Neutrophil (primary cell): ENCODE measurements at regions not wholly inside any gene's neighbourhood (a gene's known extent, or its start where the extent isn't known, plus 50 kb on each side); places are given as distances from the start of the nearest gene placed in this dataset.
"Not testable (repeated sequence)": the region's sequence is repeated elsewhere in the genome, so short reads cannot be mapped to it uniquely, and the experiment has no call there.

Experiments
- H3K27ac ChIP-seq: fragments of 200-600 bp; sonication (generic); 2 replicates; pipeline ENCODE4 v1.5.1; 2016; ENCODE audit warnings: mild to moderate bottlenecking, moderate library complexity
- H3K27me3 ChIP-seq: fragments of 200-600 bp; sonication (generic); 2 replicates; pipeline ENCODE4 v1.6.0; 2016; ENCODE audit warnings: mild to moderate bottlenecking
- H3K36me3 ChIP-seq: fragments of 200-600 bp; sonication (generic); 2 replicates; pipeline ENCODE4 v1.5.1; 2017
- H3K4me1 ChIP-seq, 2 experiments: fragments of 200-600 bp in 1 of 2; sonication (generic) in 1 of 2; 1 replicate in 1 of 2; 2 replicates in 1 of 2; pipeline versions ENCODE4 v1.5.1 to v1.6.1; 2013 to 2016; ENCODE audit warnings: low read depth in 1 of 2, low read length in 1 of 2, mild to moderate bottlenecking in 1 of 2, moderate library complexity in 1 of 2; ENCODE audit not compliant: control insufficient read depth in 1 of 2, insufficient read depth in 1 of 2
- H3K4me3 ChIP-seq, 2 experiments: fragments of 200-600 bp in 1 of 2; sonication (generic) in 1 of 2; 1 replicate in 1 of 2; 2 replicates in 1 of 2; pipeline ENCODE4 v1.5.1; 2013 to 2016; ENCODE audit warnings: low read depth in 1 of 2, low read length in 1 of 2, mild to moderate bottlenecking in 1 of 2, moderate library complexity in 1 of 2
- H3K9me3 ChIP-seq: fragments of 200-600 bp; sonication (generic); 2 replicates; pipeline ENCODE4 v1.5.1; 2016
- TF ChIP-seq, protein P1 (sequence below): fragments of 200-600 bp; sonication (generic); IDR thresholded peaks from 2 replicates; pipeline ENCODE4 v1.5.1; 2016; ENCODE audit warnings: antibody characterized with exemption

DNA sequence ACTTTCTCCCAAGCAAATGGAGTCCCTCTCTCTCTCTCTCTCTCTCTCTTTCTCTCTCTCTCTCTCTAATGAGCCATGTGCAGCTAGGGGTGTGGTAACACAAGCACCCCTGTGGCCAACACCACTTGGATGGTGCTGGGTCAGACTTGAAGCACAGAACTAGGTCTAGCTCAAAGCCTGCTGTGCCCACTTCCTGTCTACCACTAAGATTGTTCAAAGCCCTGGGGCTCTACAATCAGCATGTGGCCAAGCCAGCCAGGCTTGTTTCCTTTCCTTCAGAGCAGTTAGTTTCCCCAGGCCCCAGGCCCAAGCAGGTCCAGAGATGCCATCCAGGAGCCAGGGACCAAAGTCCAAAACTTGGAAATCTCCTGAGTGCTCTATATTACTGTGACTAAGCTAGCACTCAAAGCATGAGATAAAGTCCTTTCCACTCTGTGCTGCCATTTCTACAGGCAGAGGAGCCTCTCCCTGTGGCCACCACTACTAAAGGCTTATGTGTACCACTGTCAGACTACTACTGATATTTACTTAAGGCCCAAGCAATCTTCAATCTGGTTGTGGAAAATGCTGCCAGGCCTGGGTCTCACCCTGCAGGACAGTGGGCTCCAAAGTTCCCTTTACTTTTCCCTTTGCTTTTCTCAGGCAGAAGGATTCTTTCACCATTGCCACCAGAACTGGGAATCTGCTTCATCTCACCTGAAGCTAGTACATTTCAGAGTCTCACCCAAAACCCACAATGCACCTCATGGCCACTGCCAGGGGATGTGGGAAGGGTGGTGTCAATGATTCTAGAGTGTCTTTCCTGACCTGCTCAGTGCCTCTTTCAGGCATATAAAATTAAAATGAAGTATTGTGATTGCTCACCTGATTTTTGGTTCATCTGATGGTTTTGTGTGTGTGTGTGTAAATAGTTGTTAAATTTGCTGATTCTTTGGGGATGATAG, 999.5 kb downstream of the NCAM2 start:
- Histone ChIP-seq H3K4me3 (no peak overlapping the region), H3K4me1 (no peaks in the 10 kb centered on the region), H3K27ac (no peak overlapping the region), H3K9me3 (no peaks in the 10 kb centered on the region), H3K36me3 (no peaks in the 10 kb centered on the region), H3K27me3 (no peaks in the 10 kb centered on the region)
- TF ChIP-seq, protein P1, sequence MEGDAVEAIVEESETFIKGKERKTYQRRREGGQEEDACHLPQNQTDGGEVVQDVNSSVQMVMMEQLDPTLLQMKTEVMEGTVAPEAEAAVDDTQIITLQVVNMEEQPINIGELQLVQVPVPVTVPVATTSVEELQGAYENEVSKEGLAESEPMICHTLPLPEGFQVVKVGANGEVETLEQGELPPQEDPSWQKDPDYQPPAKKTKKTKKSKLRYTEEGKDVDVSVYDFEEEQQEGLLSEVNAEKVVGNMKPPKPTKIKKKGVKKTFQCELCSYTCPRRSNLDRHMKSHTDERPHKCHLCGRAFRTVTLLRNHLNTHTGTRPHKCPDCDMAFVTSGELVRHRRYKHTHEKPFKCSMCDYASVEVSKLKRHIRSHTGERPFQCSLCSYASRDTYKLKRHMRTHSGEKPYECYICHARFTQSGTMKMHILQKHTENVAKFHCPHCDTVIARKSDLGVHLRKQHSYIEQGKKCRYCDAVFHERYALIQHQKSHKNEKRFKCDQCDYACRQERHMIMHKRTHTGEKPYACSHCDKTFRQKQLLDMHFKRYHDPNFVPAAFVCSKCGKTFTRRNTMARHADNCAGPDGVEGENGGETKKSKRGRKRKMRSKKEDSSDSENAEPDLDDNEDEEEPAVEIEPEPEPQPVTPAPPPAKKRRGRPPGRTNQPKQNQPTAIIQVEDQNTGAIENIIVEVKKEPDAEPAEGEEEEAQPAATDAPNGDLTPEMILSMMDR, result no peak

DNA sequence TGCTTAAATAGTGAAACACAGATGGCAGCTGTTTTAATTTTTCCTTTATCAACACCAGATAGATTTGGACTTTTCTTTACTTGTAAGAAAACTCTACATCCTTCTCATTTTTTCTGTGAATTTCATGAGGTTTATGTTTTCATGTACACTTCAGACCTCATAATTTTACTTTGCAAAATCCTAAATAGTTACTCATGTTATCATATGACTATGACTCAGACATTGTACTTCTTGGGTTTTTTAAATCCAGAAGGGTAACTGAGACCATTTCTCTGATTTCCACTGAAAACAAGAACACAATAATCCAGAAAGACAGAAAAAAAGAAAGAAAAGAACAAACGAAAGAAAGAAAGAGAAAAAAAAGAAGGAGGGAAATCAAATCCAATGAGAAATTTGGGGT, 1021.6 kb downstream of the NCAM2 start:
- no peaks in the 10 kb centered on the region for H3K4me1 ChIP-seq
- H3K9me3 ChIP-seq, result no peaks in the 10 kb centered on the region
- H3K27ac ChIP-seq, result no peak overlapping the region
- TF ChIP-seq, protein P1, result no peak
- H3K27me3 ChIP-seq, result no peaks in the 10 kb centered on the region
- no peaks in the 10 kb centered on the region for H3K36me3 ChIP-seq
- no peak overlapping the region for H3K4me3 ChIP-seq

DNA sequence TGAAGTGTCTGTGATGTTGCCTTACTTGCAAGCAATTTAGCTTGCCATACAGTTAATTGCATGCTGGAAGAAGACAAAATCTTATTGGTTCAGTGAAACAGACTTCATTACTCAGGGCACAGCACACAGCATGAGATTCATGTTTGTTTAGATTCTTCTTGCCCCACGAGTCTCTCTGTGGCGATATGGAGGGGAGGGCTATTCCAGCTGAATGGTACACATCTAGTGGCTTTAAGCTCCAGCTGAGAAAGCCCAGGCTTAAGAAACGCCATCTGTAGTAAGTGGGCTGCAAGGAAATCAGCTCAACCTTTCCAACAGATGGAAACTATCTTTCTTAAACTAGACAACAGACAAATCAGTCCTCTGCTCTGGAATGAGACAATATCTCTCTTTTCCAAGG, 1022.0 kb downstream of the NCAM2 start:
- Histone ChIP-seq H3K36me3 (no peaks in the 10 kb centered on the region), H3K4me3 (no peak overlapping the region), H3K27ac (no peak overlapping the region), H3K27me3 (no peaks in the 10 kb centered on the region), H3K4me1 (no peaks in the 10 kb centered on the region), H3K9me3 (no peaks in the 10 kb centered on the region)
- TF ChIP-seq, protein P1, result no peak

DNA sequence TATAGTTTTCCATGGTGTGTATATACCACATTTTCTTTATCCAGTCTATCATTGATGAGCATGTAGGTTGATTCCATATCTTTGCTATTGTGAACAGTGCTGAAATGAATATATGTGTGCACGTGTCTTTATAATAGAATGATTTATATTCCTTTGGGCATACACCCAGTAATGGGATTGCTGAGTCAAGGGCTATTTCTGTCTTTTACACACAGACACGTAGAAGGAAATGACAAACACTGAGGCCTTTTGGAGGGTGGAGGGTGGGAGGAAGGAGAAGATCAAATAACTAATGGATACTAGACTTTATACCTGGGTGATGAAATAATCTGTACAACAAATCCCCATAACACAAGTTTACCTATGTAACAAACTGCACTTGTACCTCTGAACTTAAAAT, 1025.7 kb downstream of the NCAM2 start:
- H3K4me3 ChIP-seq, H3K27ac ChIP-seq, H3K9me3 ChIP-seq, H3K27me3 ChIP-seq, H3K36me3 ChIP-seq, H3K4me1 ChIP-seq: not testable (repeated sequence)

DNA sequence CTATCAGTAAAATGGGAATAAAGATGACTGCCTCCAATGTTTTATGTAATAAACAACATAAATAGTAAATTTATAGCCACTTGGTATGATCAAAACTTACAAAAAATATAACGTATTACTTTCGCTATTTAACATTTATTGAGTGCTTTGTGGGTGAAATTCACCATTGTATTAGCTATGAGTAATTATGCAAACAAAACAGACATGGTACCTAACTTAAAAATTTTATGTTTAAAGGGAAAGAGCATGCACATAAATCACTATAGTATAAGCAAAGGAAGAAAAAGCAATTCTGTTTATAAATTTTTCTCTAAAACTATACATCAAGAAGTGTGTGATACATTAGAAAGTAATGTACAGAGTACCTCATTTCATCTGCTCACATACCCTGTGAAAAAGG, 1046.2 kb downstream of the NCAM2 start:
- Histone ChIP-seq H3K4me3 (no peak overlapping the region), H3K9me3 (no peaks in the 10 kb centered on the region), H3K27me3 (no peaks in the 10 kb centered on the region), H3K4me1 (no peaks in the 10 kb centered on the region), H3K27ac (no peak overlapping the region), H3K36me3 (no peaks in the 10 kb centered on the region)
- TF ChIP-seq, protein P1, result no peak

DNA sequence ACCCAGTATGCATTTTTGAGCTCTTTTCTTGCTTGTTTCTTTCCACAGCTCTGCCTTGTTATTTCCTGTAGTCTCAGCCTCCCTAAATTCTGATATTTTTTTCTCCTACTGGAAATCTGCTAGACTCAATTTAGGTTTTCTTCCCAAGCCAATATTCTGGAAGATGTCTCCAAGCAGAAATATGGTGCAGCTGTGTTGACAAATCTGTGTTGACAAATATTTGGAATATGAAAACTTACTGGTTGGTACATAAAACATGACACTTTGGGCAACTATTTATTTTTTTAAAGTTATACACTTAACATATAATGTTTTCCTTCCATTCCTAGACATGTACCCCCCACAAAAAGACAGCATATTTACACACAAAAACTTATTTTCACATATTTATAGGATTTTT, 1048.4 kb downstream of the NCAM2 start:
- Histone ChIP-seq H3K9me3 (no peaks in the 10 kb centered on the region), H3K4me3 (no peak overlapping the region), H3K4me1 (no peaks in the 10 kb centered on the region), H3K27me3 (no peaks in the 10 kb centered on the region), H3K36me3 (no peaks in the 10 kb centered on the region), H3K27ac (no peak overlapping the region)
- TF ChIP-seq, protein P1, result no peak
